ENCODE measurements at regions not wholly inside any gene's neighbourhood (a gene's known extent, or its start where the extent isn't known, plus 50 kb on each side); places are given as distances from the start of the nearest gene placed in this dataset.
"Not testable (repeated sequence)": the region's sequence is repeated elsewhere in the genome, so short reads cannot be mapped to it uniquely, and the experiment has no call there.

DNA sequence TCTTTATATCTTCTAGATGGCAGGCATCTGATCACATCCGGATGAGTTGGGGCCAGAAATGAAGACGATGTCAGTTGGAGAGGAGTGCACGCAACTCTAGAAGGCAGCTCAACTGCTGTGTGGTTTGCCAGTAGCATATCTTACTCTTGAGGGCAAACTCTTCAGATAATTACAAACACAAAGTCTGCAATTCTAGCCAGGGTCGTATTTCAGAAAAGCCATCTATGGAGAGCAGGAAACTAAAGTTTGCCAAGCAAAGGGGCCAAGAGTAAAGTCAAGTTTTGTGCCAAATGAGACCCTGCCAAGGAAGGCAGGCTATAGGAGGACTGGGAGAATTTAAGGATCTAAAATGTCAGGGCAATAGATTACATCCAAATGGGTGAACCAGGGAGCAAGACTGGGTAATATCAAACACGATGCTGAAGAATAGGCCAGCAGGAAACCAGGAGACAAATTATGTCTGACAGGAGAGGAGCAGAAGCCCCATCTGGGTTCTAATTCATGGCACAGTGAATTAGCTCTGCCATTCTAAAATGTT lies 312.5 kb upstream of the SEMA3C start:
- no peak overlapping the region for H3K27ac ChIP-seq
- ChIA-PET POLR2A (ENCODE audit: low non-redundant PET) (no interaction called here), CTCF (interaction anchor here (0.6 kb wide), 1 partner anchor 907 kb away, joined by 3 read pairs; no protein-coding TSS in a partner anchor)
- no peak for DNase-seq (ENCODE audit: low spot score)
- TF ChIP-seq, protein P1, sequence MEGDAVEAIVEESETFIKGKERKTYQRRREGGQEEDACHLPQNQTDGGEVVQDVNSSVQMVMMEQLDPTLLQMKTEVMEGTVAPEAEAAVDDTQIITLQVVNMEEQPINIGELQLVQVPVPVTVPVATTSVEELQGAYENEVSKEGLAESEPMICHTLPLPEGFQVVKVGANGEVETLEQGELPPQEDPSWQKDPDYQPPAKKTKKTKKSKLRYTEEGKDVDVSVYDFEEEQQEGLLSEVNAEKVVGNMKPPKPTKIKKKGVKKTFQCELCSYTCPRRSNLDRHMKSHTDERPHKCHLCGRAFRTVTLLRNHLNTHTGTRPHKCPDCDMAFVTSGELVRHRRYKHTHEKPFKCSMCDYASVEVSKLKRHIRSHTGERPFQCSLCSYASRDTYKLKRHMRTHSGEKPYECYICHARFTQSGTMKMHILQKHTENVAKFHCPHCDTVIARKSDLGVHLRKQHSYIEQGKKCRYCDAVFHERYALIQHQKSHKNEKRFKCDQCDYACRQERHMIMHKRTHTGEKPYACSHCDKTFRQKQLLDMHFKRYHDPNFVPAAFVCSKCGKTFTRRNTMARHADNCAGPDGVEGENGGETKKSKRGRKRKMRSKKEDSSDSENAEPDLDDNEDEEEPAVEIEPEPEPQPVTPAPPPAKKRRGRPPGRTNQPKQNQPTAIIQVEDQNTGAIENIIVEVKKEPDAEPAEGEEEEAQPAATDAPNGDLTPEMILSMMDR (conservative IDR thresholded peaks at IDR 0.05; ENCODE audit: low read depth): no peak

DNA sequence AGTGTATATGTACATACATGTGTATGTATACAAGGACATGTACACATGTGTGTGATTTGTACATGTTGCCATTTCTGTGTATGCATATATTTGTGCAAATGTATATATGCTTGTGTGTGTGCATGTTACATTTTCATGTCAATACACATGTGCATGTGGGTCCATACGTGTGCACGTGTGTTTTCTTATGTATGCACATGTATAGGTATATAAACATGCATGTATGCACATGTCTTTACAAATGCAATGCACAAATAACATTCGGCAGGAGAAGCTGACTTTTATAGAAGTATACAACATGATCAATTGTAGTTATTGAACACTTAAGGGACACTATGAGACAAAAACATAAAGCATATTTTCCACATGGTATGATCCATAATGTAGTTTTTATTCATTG lies 307.4 kb upstream of the SEMA3C start:
- DNase-seq (ENCODE audit: low spot score): no peak
- ChIA-PET POLR2A (ENCODE audit: low non-redundant PET) (no interaction called here), CTCF (no interaction called here)
- TF ChIP-seq, protein P1 (conservative IDR thresholded peaks at IDR 0.05; ENCODE audit: low read depth): no peak
- H3K27ac ChIP-seq: no peak overlapping the region

DNA sequence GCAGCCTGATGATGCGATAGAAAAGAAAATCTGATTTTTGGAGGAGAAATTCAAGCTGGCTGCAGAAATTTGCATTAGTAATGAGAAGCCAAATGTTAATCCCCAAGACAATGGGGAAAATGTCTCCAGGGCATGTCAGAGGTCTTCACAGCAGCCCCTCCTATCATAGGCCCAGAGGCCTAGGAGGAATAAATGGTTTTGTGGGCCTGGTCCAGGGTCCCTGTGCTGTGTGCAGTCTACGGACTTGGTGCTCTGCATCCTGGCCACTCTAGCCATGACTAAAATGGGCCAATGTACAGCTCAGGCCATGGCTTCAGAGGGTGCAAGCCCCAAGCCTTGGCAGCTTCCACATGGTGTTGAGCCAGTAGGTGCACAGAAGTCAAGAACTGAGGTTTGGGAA lies 303.8 kb upstream of the SEMA3C start:
- CTCF ChIA-PET: not testable (repeated sequence)

DNA sequence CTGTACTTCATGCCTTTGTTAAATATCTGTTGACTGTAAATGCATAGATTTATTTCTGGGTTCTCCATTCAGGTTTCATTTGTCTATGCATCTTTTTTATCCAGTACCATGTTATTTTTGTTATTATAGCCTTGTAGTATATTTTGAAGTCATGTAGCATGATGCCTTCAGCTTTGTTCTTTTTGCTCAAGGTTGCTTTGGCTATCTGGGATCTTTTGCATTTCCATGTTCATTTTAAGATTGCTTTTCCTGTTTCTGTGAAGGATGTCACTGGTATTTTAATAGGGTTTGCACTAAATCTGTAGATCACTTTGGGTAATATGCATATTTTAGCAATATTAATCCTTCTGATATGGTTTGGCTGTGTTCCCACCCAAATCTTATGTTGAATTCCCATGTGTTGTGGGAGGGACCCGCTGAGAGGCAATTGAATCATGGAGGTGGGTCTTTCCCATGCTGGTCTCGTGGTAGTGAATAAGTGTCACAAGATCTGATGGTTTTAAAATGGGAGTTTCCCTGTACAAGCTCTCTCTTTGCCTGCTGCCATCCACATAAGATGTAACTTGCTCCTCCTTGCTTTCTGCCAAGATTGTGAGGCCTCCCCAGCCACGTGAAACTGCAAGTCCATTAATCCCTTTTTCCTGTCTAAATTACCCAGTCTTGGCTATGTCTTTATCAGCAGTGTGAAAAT lies 302.8 kb upstream of the SEMA3C start:
- POLR2A ChIA-PET (ENCODE audit: low non-redundant PET): no interaction called here

More for the DNA sequence above, 303.8 kb upstream of the SEMA3C start:
- POLR2A ChIA-PET (ENCODE audit: low non-redundant PET); DNase-seq (ENCODE audit: low spot score); H3K27ac ChIP-seq: not testable (repeated sequence)

DNA sequence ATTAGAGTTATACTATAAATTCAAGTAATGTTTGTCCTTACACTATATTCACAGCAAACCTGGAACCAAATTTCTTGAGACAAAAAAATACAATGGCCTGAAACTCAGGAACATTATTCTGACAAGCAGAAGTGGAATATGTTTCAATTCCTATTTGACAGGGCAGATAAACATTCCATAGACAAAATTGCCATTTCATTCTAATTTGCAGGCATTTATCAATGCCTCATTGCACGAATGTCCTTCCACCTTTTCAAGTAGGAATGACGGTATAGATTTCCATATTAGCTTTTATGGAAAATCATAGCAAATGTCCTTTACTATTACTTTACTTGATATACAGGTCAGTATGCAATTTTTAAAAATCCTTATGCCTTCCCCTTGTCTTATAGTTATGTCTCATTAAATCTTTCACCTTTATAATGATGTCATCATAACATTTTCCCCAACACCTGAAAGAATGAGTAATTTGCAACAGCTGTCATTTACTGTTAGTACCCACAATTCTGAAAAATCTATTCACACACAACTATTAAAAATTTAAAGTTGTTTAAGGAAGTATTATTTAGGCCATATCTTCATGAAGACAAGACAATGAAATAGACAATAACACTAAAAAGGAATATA lies 299.7 kb upstream of the SEMA3C start:
- DNase-seq (ENCODE audit: low spot score): no peak

More for the DNA sequence above, 302.8 kb upstream of the SEMA3C start:
- CTCF ChIA-PET: no interaction called here
- no peak overlapping the region for H3K27ac ChIP-seq
- DNase-seq (ENCODE audit: low spot score): no peak
- TF ChIP-seq, protein P1 (conservative IDR thresholded peaks at IDR 0.05; ENCODE audit: low read depth): no peak

DNA sequence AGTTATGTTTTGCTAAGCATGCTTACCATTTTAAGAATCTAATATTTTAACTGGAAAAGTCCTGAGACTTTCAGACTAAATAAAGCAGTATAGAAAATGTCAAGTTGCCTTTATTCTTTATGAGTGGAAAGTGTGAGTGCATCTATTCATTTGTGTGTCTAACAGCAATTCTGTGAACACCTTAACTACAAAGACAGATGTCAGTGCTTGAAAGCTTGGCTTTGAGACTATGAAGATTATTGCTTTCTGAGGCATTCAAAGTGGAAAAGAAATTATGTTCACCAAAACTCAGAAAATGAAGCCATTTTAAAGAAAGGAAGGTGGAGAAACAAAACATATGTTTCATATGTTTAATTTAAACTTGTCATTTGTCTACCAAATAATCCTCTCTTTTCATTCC lies 294.5 kb upstream of the SEMA3C start:
- H3K27ac ChIP-seq: no peak overlapping the region
- DNase-seq (ENCODE audit: low spot score): no peak
- ChIA-PET CTCF (no interaction called here), POLR2A (ENCODE audit: low non-redundant PET) (no interaction called here)
- TF ChIP-seq, protein P1 (conservative IDR thresholded peaks at IDR 0.05; ENCODE audit: low read depth): no peak

More for the DNA sequence above, 299.7 kb upstream of the SEMA3C start:
- TF ChIP-seq, protein P1 (conservative IDR thresholded peaks at IDR 0.05; ENCODE audit: low read depth): no peak
- CTCF ChIA-PET: interaction anchor here (0.6 to 0.7 kb wide), 3 partner anchors 199 to 438 kb away, joined by 3 read pairs; no protein-coding TSS in a partner anchor
- POLR2A ChIA-PET (ENCODE audit: low non-redundant PET): no interaction called here
- no peak overlapping the region for H3K27ac ChIP-seq

DNA sequence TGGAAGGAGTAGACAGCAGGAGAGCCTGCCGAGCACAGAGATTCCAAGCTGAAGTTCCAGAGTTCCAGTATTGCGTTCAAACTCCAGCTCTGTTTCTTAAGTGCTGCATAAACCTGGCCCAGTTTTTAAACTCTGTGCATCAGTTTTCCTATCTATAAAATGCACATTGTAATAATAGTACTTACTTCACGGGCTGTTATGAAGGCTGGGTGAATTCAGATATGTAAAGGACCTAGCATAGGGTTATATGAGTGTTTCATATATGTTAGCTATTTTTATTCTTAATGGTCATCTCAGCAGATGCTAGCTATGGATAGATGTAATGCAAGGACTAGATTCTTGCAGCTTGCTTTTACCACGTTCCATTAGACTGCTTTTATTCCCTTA lies 293.1 kb upstream of the SEMA3C start:
- DNase-seq (ENCODE audit: low spot score): no peak
- POLR2A ChIA-PET (ENCODE audit: low non-redundant PET): no interaction called here
- CTCF ChIA-PET: no interaction called here
- TF ChIP-seq, protein P1 (conservative IDR thresholded peaks at IDR 0.05; ENCODE audit: low read depth): no peak
- no peak overlapping the region for H3K27ac ChIP-seq
